LoVo (cell line): ENCODE measurements at regions not wholly inside any gene's neighbourhood (a gene's known extent, or its start where the extent isn't known, plus 50 kb on each side); places are given as distances from the start of the nearest gene placed in this dataset.

Experiments
- DNase-seq: peaks from one replicate; pipeline ENCODE4 v3.0.0-alpha.2; 2016; ENCODE audit warnings: low spot score

GRCh38 chr2:60657673-60658072, 98.4 kb upstream of the PAPOLG start:
- no peak for DNase-seq

GRCh38 chr2:60659026-60659425, 97.0 kb upstream of the PAPOLG start:
- no peak for DNase-seq

GRCh38 chr2:60661073-60661738, 94.9 kb upstream of the PAPOLG start:
- DNase-seq: no peak

GRCh38 chr2:60662781-60663180, 93.3 kb upstream of the PAPOLG start:
- DNase-seq: no peak

GRCh38 chr2:60671966-60672365, 84.1 kb upstream of the PAPOLG start:
- no peak for DNase-seq

GRCh38 chr2:60674524-60675165, 81.4 kb upstream of the PAPOLG start:
- peak; percentile 76 for DNase-seq

GRCh38 chr2:60675301-60675700, 80.8 kb upstream of the PAPOLG start:
- DNase-seq: no peak

GRCh38 chr2:60676706-60677330, 79.2 kb upstream of the PAPOLG start:
- DNase-seq: no peak

GRCh38 chr2:60677356-60677755, 78.7 kb upstream of the PAPOLG start:
- no peak for DNase-seq

- no peak for DNase-seq
These were observed 77.5 kb upstream of the PAPOLG start for GRCh38 chr2:60678551-60678950.

- no peak for DNase-seq
These were observed 76.9 kb upstream of the PAPOLG start for GRCh38 chr2:60679036-60679780.

- no peak for DNase-seq
These were observed 62.5 kb upstream of the PAPOLG start for GRCh38 chr2:60693551-60693950.

- DNase-seq: no peak
These were observed 60.3 kb upstream of the PAPOLG start for GRCh38 chr2:60695793-60696192.

- no peak for DNase-seq
These were observed 56.5 kb upstream of the PAPOLG start for GRCh38 chr2:60699617-60700016.

GRCh38 chr2:60706021-60706420, 50.0 kb upstream of the PAPOLG start:
- DNase-seq: no peak
